ENCODE measurements at regions not wholly inside any gene's neighbourhood (a gene's known extent, or its start where the extent isn't known, plus 50 kb on each side); places are given as distances from the start of the nearest gene placed in this dataset.

DNA sequence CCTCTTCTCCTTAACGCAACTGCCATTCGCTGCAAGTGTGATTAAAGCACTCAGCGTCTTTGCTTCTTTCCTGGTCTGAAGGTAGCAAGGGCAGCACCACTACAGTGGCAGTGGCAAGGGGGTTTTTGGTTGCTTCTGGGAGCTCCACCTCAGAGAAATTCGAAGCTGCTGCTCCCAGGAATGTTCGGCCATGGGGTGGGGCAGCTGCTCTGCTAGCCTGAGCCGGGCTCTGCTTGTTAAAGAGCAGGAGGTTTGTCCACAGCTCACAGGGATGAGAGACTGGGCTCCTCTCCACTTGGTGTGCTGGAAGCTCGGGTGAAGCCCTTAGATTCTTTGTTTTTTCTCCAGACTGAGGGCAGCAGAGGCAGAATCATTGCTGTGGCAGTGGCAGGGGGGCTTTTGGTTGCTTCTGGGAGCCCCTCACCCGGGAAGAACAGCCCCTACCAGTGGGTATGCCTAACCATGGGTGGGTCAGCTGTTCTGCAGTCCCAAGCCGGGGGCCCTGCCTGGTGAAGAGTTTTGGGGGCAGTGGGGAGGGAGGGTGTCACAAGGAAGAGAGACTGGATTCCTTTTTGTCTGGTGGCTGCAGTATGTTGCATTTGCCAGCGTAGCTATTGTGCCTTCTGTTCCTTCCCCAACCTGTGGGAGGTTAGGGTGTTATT, 340.2 kb downstream of the AEBP2 start:
- H3K4me3 ChIP-seq (ENCODE audit: low read depth, low read length), result no peak overlapping the region
- CTCF ChIA-PET, result interaction anchor here (0.9 to 1.2 kb wide), 2 partner anchors 10 to 19 kb away, joined by 3 to 4 read pairs; no protein-coding TSS in a partner anchor
- TF ChIP-seq, protein P1, sequence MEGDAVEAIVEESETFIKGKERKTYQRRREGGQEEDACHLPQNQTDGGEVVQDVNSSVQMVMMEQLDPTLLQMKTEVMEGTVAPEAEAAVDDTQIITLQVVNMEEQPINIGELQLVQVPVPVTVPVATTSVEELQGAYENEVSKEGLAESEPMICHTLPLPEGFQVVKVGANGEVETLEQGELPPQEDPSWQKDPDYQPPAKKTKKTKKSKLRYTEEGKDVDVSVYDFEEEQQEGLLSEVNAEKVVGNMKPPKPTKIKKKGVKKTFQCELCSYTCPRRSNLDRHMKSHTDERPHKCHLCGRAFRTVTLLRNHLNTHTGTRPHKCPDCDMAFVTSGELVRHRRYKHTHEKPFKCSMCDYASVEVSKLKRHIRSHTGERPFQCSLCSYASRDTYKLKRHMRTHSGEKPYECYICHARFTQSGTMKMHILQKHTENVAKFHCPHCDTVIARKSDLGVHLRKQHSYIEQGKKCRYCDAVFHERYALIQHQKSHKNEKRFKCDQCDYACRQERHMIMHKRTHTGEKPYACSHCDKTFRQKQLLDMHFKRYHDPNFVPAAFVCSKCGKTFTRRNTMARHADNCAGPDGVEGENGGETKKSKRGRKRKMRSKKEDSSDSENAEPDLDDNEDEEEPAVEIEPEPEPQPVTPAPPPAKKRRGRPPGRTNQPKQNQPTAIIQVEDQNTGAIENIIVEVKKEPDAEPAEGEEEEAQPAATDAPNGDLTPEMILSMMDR (IDR thresholded peaks at IDR 0.05; ENCODE audit: insufficient read depth, low read length, missing control alignments), result no peak
- POLR2A ChIA-PET, result no interaction called here
- DNase-seq (ENCODE audit: low read depth, low spot score), result no peak

DNA sequence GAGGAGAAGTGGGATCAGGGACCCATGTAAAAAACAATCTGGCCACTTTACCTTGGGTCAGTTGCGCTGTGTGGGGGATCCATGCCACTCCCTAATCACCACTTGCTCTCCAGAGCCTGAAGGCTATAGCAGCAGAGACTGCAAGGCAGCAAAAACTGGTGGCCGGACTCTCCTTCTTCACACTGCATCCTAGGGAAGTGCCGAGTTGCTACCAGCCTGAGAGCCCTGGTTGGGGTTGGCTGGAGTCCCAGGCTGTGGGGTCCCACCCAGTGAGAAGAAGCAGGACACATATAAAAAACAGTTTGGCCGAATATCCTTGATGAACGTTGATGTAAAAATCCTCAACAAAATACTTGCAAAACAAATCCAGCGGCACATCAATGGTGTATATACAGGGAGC, 341.2 kb downstream of the AEBP2 start:
- POLR2A ChIA-PET, result no interaction called here
- TF ChIP-seq, protein P1 (IDR thresholded peaks at IDR 0.05; ENCODE audit: insufficient read depth, low read length, missing control alignments), result no peak
- no peak overlapping the region for H3K4me3 ChIP-seq (ENCODE audit: low read depth, low read length)
- CTCF ChIA-PET, result no interaction called here
- DNase-seq (ENCODE audit: low read depth, low spot score), result no peak

GRCh38 chr12:19783547-19784444, 344.5 kb downstream of the AEBP2 start:
- TF ChIP-seq, protein P1 (IDR thresholded peaks at IDR 0.05; ENCODE audit: insufficient read depth, low read length, missing control alignments), result no peak
- no peak for DNase-seq (ENCODE audit: low read depth, low spot score)
- ChIA-PET POLR2A (no interaction called here), CTCF (no interaction called here)
- H3K4me3 ChIP-seq (ENCODE audit: low read depth, low read length), result no peak overlapping the region

DNA sequence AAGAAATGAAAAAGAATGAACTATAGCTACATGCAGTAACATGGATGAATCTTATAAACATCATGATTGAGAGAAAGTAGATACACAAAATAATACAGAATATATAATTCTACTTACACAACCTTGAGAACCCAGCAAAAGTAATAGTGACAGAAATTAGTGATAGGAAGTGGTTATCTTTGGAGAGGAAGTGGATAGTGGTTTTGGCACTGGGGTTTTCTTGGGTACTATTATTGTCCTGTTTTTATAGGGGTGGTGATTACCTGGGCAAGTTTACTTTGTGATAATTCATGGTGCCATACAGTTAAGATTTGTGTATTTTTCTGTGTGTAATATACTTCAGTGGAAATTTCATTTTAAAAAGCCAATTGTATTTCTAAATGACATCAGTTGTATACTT, 352.7 kb downstream of the AEBP2 start:
- ChIA-PET POLR2A (interaction anchor here (0.5 kb wide), 1 partner anchor 20 kb away, joined by 3 read pairs; no protein-coding TSS in a partner anchor), CTCF (no interaction called here)
- no peak for DNase-seq (ENCODE audit: low read depth, low spot score)
- TF ChIP-seq, protein P1 (IDR thresholded peaks at IDR 0.05; ENCODE audit: insufficient read depth, low read length, missing control alignments), result no peak
- H3K4me3 ChIP-seq (ENCODE audit: low read depth, low read length), result no peak overlapping the region

DNA sequence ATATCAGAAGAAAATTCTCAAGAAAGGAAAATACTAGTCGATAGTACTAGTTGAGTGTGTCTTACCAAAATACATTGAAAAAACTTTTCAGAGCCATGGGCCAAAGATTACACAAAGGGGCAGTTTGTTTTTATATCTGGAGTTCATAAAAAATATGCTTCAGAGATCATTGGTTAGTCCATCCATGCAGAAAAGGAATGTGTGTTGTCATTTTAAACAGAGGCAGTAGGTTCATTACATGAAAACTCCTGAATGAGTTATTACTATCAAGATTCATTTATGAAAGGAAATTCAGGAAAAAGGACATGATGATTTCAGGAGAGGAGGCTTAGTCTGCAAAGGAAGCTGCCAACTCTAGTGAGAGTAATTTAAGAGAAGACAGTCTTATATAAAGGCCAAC, 354.8 kb downstream of the AEBP2 start:
- no peak for DNase-seq (ENCODE audit: low read depth, low spot score)
- no peak overlapping the region for H3K4me3 ChIP-seq (ENCODE audit: low read depth, low read length)
- CTCF ChIA-PET, result no interaction called here
- TF ChIP-seq, protein P1 (IDR thresholded peaks at IDR 0.05; ENCODE audit: insufficient read depth, low read length, missing control alignments), result no peak
- POLR2A ChIA-PET, result no interaction called here

GRCh38 chr12:19799216-19799615, 359.9 kb downstream of the AEBP2 start:
- DNase-seq (ENCODE audit: low read depth, low spot score), result no peak
- CTCF ChIA-PET, result no interaction called here
- H3K4me3 ChIP-seq (ENCODE audit: low read depth, low read length), result no peak overlapping the region
- POLR2A ChIA-PET, result no interaction called here
- TF ChIP-seq, protein P1 (IDR thresholded peaks at IDR 0.05; ENCODE audit: insufficient read depth, low read length, missing control alignments), result no peak
